Suprapubic skin (tissue), 4 donors: ENCODE measurements at regions not wholly inside any gene's neighbourhood (a gene's known extent, or its start where the extent isn't known, plus 50 kb on each side); places are given as distances from the start of the nearest gene placed in this dataset.
"Not testable (repeated sequence)": the region's sequence is repeated elsewhere in the genome, so short reads cannot be mapped to it uniquely, and the experiment has no call there.

Experiments used
- DNase-seq, 2 donors: peaks; one replicate each; pipeline ENCODE4 v3.0.0-alpha.2; 2019; ENCODE audit warnings: low spot score in 2 of 2
- H3K27ac ChIP-seq: fragments of 200-600 bp; sonication (generic); one replicate; pipeline ENCODE4 v1.5.1; 2019
- H3K27me3 ChIP-seq: fragments of 200-600 bp; sonication (generic); one replicate; pipeline ENCODE4 v1.5.1; 2019
- H3K36me3 ChIP-seq: fragments of 200-600 bp; sonication (generic); one replicate; pipeline ENCODE4 v1.5.1; 2019
- H3K4me1 ChIP-seq: fragments of 200-600 bp; sonication (generic); one replicate; pipeline ENCODE4 v1.5.1; 2019
- H3K4me3 ChIP-seq: fragments of 200-600 bp; sonication (generic); one replicate; pipeline ENCODE4 v1.5.1; 2019; ENCODE audit warnings: mild to moderate bottlenecking
- H3K9me3 ChIP-seq: fragments of 200-600 bp; sonication (generic); one replicate; pipeline ENCODE4 v1.5.1; 2019
- CTCF ChIP-seq, 2 donors: fragments of 200-600 bp in 1 of 2; fragments of 450-650 bp in 1 of 2; sonication (generic) in 1 of 2; IDR thresholded peaks; one replicate each; pipeline ENCODE4 v1.5.1; 2016 to 2019; ENCODE audit warnings: antibody characterized with exemption in 2 of 2, mild to moderate bottlenecking in 1 of 2, moderate library complexity in 1 of 2
- EP300 ChIP-seq: sonication (generic); formaldehyde crosslinking; IDR thresholded peaks from one replicate; pipeline ENCODE4 v1.6.1; 2017; ENCODE audit warnings: antibody characterized with exemption
- POLR2A ChIP-seq, 2 donors: fragments of 450-650 bp; IDR thresholded peaks; one replicate each; pipeline ENCODE4 v1.6.1; 2017; ENCODE audit warnings: antibody characterized with exemption in 2 of 2, mild to moderate bottlenecking in 2 of 2, moderate library complexity in 2 of 2
- POLR2AphosphoS5 ChIP-seq, 3 donors: sonication (generic); formaldehyde crosslinking; IDR thresholded peaks; one replicate each; pipeline ENCODE4 v1.6.1; 2017; ENCODE audit warnings: antibody characterized with exemption in 3 of 3
- WGBS: methylation state at CpG from one replicate; pipeline ENCODE4 v1.1.5; 2018; 5-methylcytosine and 5-hydroxymethylcytosine counted together

- TF ChIP-seq CTCF (IDR thresholded peaks at IDR 0.05) (no peak), POLR2A (IDR thresholded peaks at IDR 0.05) (no peak), POLR2AphosphoS5 (IDR thresholded peaks at IDR 0.05) (no peak), EP300 (no peak)
- no peak overlapping the region for H3K27ac ChIP-seq
- H3K4me1 ChIP-seq, result no peaks in the 10 kb centered on the region
- WGBS, result 70% methylated on average over 4 of the region's 4 CpGs
- no peak overlapping the region for H3K4me3 ChIP-seq
- no peaks in the 10 kb centered on the region for H3K36me3 ChIP-seq
- H3K27me3 ChIP-seq, result no peaks in the 10 kb centered on the region
- no peaks in the 10 kb centered on the region for H3K9me3 ChIP-seq
- DNase-seq, result no peak
Measured at GRCh38 chr5:92267830-92268229, 884.7 kb upstream of the ARRDC3 start.

- no peaks in the 10 kb centered on the region for H3K9me3 ChIP-seq
- no peak overlapping the region for H3K4me3 ChIP-seq
- H3K4me1 ChIP-seq, result no peaks in the 10 kb centered on the region
- TF ChIP-seq EP300, result no peak
- TF ChIP-seq CTCF (IDR thresholded peaks at IDR 0.05), result no peak
- no peak for TF ChIP-seq POLR2A (IDR thresholded peaks at IDR 0.05)
- no peak for TF ChIP-seq POLR2AphosphoS5 (IDR thresholded peaks at IDR 0.05)
- no peaks in the 10 kb centered on the region for H3K36me3 ChIP-seq
- no peaks in the 10 kb centered on the region for H3K27me3 ChIP-seq
- WGBS, result 57% methylated on average over 3 of the region's 3 CpGs
- H3K27ac ChIP-seq, result no peak overlapping the region
- DNase-seq, result no peak
Measured at GRCh38 chr5:92265804-92266203, 882.7 kb upstream of the ARRDC3 start.

GRCh38 chr5:92255605-92256004 is 872.5 kb upstream of the ARRDC3 start:
- H3K4me3 ChIP-seq, H3K27ac ChIP-seq, H3K9me3 ChIP-seq, DNase-seq, H3K4me1 ChIP-seq, H3K36me3 ChIP-seq, H3K27me3 ChIP-seq: not testable (repeated sequence)

- Histone ChIP-seq H3K36me3 (no peaks in the 10 kb centered on the region), H3K4me1 (no peaks in the 10 kb centered on the region), H3K4me3 (no peak overlapping the region), H3K9me3 (peaks cover 10% of the 10 kb centered on the region), H3K27ac (no peak overlapping the region), H3K27me3 (no peaks in the 10 kb centered on the region)
- TF ChIP-seq EP300, result no peak
- TF ChIP-seq POLR2A (IDR thresholded peaks at IDR 0.05), result no peak
- TF ChIP-seq CTCF (IDR thresholded peaks at IDR 0.05), result no peak
- TF ChIP-seq POLR2AphosphoS5 (IDR thresholded peaks at IDR 0.05), result no peak
- DNase-seq, result no peak
- WGBS, result 81% methylated on average over 5 of the region's 6 CpGs
Measured at GRCh38 chr5:92248518-92248917, 865.4 kb upstream of the ARRDC3 start.

- Histone ChIP-seq H3K4me3 (no peak overlapping the region), H3K9me3 (no peaks in the 10 kb centered on the region), H3K27ac (no peak overlapping the region), H3K36me3 (no peaks in the 10 kb centered on the region), H3K27me3 (no peaks in the 10 kb centered on the region), H3K4me1 (no peaks in the 10 kb centered on the region)
- no peak for TF ChIP-seq CTCF (IDR thresholded peaks at IDR 0.05)
- no peak for TF ChIP-seq EP300
- no peak for TF ChIP-seq POLR2AphosphoS5 (IDR thresholded peaks at IDR 0.05)
- no peak for TF ChIP-seq POLR2A (IDR thresholded peaks at IDR 0.05)
- DNase-seq, result no peak
Measured at GRCh38 chr5:92242170-92242569, 859.1 kb upstream of the ARRDC3 start.

GRCh38 chr5:92237896-92238295 is 854.8 kb upstream of the ARRDC3 start:
- Histone ChIP-seq H3K4me3 (no peak overlapping the region), H3K27ac (no peak overlapping the region), H3K4me1 (no peaks in the 10 kb centered on the region), H3K27me3 (no peaks in the 10 kb centered on the region), H3K36me3 (no peaks in the 10 kb centered on the region), H3K9me3 (no peaks in the 10 kb centered on the region)
- DNase-seq, result no peak
- no peak for TF ChIP-seq EP300
- no peak for TF ChIP-seq CTCF (IDR thresholded peaks at IDR 0.05)
- no peak for TF ChIP-seq POLR2AphosphoS5 (IDR thresholded peaks at IDR 0.05)
- TF ChIP-seq POLR2A (IDR thresholded peaks at IDR 0.05), result no peak
- WGBS, result 57% methylated on average over 2 of the region's 2 CpGs
